ENCODE measurements at regions not wholly inside any gene's neighbourhood (a gene's known extent, or its start where the extent isn't known, plus 50 kb on each side); places are given as distances from the start of the nearest gene placed in this dataset.
"Not testable (repeated sequence)": the region's sequence is repeated elsewhere in the genome, so short reads cannot be mapped to it uniquely, and the experiment has no call there.

- not testable (repeated sequence) for DNase-seq
Measured at GRCh38 chr12:116327992-116328391, 50.5 kb upstream of the MED13L start.

- DNase-seq = no peak
Measured at GRCh38 chr12:116331876-116332275, 54.4 kb upstream of the MED13L start.

DNA sequence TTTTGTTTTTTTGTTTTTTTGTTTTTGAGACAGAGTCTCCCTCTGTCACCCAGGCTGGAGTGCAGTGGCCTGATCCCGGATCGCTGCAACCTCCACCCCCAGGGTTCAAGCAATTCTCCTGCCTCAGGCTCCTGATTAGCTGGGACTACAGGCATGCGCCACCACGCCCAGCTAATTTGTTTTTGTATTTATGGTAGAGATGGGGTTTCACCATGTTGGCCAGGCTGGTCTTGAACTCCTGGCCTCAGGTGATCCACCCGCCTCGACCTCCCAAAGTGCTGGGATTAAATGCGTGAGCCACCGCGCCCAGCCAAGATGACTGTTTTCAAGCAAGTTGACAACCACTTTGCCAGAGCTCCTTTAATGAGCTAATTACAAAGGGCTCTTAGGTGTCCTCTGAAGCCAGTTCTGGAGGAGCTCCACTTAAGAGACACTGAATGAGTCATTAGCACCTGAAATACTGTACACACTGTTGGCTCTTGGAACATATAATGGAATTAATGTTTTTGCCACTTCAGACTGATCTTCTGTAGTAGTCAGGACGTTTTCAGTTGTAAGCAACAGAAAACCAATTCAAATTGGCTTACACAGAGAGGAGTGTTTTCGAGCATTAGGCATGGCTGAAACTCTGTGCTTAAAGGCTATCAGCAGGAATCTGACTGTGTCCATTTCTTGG lies 55.4 kb upstream of the MED13L start:
- DNase-seq = no peak

- no peak for DNase-seq
Measured at GRCh38 chr12:116333402-116333801, 55.9 kb upstream of the MED13L start.

DNA sequence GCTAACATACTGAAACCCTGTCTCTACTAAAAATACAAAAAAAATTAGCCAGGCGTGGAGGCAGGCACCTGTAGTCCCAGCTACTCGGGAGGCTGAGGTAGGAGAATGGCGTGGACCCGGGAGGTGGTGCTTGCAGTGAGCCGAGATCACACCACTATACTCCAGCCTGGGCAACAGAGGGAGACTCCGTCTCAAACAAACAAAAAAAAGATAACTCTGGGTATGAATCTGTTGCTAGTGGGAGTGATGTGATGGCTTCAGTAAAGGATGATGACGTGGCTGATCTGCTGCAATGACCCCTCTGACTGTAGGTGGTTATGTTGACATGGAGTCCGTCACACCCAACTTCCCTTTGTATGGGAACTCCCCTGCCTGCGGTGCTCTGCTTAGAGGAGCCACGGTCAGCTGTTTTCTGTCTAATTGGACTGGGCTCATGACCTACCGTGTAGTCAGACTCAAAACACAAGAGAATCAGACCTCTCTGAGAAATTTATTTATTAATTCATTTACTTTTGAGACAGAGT lies 59.1 kb upstream of the MED13L start:
- no peak for DNase-seq

DNA sequence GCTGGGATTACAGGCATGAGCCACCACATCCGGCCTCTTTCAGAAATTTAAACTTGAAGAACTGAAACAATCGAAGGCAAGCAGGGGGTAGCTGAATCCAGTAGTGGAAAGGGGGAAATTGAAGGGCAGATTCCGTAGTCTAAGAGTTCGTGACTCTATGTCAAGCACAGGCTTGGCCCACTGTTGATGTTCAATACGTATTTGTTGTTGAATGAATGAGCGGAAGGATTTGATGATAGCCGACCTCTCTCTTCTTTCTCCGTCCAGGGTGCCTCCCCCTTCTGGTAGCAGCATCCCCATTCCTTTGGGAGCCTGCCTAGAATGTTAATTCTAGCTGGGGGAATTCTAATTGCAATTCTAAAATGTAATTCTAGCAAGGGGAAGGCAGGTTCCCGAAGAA lies 59.8 kb upstream of the MED13L start:
- DNase-seq = no peak

- DNase-seq = peak; percentile 33
Measured at GRCh38 chr12:116338064-116338846, 60.8 kb upstream of the MED13L start.

DNA sequence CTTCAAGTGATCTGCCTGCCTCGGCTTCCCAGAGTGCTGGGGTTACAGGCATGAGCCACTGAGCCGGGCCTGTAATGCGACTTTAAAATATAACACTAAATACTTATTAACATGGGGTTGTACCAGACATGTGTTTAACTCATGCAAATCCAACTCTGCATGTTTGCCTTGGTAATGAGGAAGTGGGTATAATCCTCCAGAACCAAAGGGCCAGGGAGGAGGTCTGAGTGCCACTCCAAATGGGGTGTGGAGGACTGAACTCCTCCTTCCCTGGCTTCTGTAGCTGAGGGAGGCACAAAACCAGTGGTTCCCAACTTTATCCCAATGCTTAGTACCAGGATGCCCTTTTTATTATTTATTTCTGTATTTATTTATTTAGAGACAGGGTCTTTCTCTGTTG lies 61.6 kb upstream of the MED13L start:
- no peak for DNase-seq

- DNase-seq = no peak
Measured at GRCh38 chr12:116339800-116340371, 62.4 kb upstream of the MED13L start.

GRCh38 chr12:116343331-116343884 lies 65.9 kb upstream of the MED13L start:
- DNase-seq = peak; percentile 30

DNA sequence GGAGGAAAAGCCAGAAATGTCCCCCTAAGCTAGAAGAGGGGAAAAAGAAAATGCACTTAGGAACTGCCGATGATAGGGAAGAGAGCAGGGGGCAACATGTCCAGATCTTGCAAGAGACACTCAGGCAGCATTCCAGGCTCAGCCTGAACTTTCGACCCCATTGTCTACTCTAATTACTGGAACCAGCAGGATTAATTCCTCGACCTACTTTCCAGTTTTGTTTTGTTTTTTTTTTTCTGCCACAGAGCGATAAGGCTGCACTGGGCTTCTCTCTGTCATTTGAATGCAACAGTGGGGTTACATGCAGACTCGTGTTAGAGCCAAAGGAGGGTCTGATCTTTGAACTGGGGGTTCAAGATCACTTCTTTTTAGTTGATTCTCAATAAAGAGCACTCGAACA lies 68.7 kb upstream of the MED13L start:
- DNase-seq = peak; percentile 93

GRCh38 chr12:116346741-116347140 lies 69.2 kb upstream of the MED13L start:
- peak; percentile 45 for DNase-seq

- no peak for DNase-seq
Measured at GRCh38 chr12:116347265-116347664, 69.8 kb upstream of the MED13L start.

DNA sequence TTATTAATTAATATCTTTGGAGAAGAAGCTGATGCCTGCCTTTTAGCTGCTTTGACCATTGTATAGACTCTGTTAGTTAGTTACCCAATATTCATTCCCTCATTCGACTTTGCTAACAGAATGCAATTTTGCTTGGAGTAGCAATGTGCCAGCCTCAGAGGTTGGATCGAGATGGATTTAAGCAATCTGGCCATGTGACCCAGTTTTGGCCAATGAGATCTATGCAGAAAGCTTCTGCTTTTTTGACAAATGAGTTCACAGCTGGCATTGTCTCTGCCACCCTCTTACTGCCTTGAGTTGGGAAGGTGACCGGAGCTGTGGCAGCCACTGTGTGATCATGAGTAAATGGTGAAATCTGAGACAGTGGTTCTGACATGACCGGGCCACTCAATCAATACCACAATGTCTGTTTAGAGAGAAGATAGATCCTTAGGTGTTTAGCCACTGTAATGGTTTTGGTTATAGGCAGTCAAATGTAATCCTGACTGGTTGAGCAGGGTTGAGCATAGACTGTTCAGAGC lies 74.9 kb upstream of the MED13L start:
- DNase-seq = no peak

GRCh38 chr12:116353958-116354357 lies 76.5 kb upstream of the MED13L start:
- no peak for DNase-seq

DNA sequence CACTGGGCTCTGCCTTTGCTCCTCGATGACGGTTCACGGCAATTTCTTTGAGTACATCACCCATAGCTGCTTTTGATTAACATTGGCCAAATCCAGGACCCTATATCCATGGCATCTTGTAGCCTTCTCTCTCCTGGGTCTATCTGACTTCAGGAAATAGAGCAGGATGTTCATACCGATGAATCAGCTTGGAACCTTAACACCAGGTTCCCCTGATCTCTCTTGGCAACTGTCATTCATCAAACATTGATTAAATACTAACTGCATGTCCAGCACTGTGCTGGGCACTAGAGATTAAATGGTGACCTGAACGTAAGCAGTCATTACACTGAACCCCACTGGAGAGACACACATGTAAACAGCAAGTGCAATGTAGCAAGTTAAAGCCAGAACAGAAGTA lies 77.0 kb upstream of the MED13L start:
- no peak for DNase-seq

- DNase-seq = no peak
Measured at GRCh38 chr12:116354950-116355783, 77.7 kb upstream of the MED13L start.

GRCh38 chr12:116358536-116358892 lies 81.0 kb upstream of the MED13L start:
- no peak for DNase-seq

- DNase-seq = peak; percentile 97
Measured at GRCh38 chr12:116358893-116359761, 81.6 kb upstream of the MED13L start.

- no peak for DNase-seq
Measured at GRCh38 chr12:116360579-116361413, 83.3 kb upstream of the MED13L start.

All from eye (tissue), 1 donor.